Putamen (tissue), 1 donor: ENCODE measurements at regions not wholly inside any gene's neighbourhood (a gene's known extent, or its start where the extent isn't known, plus 50 kb on each side); places are given as distances from the start of the nearest gene placed in this dataset.
A peak's percentile ranks its signal among the peaks of the same experiment; 100 is the strongest.
"Not testable (repeated sequence)": the region's sequence is repeated elsewhere in the genome, so short reads cannot be mapped to it uniquely, and the experiment has no call there.

ENCODE experiments used
- DNase-seq: peaks from one replicate; pipeline ENCODE4 v3.0.0-alpha.2; 2016; ENCODE audit warnings: low spot score

DNA sequence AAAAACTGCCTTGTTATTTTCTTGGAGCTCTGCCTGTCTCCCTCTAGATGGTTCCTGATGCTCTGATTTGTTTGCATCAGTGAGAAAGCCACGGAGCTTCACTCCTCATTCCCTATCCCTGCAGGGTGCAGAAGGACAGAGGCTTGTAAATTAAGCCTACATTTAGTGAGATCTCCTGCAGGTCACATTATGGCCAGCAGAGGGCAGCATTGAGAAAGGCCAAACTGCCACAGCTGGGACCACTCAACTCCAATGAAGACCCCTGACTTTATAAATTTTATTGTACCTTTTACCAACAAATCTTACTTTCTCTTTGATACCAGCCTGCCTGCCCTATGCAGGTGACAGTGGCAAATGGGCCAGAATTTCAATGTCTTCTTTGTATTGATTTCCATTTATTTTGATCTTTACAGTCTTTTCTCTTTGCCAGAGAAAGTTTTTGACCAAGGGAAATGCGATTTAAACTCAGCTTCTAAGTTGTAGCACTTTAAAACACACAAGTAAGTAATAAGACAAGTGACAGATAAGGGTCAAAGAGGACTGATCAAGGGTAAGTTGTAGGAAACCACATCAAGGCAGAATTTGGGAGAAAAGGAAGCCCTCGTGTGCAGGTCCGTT is 1029.1 kb upstream of the KLHL29 start:
- DNase-seq: peak; percentile 40

DNA sequence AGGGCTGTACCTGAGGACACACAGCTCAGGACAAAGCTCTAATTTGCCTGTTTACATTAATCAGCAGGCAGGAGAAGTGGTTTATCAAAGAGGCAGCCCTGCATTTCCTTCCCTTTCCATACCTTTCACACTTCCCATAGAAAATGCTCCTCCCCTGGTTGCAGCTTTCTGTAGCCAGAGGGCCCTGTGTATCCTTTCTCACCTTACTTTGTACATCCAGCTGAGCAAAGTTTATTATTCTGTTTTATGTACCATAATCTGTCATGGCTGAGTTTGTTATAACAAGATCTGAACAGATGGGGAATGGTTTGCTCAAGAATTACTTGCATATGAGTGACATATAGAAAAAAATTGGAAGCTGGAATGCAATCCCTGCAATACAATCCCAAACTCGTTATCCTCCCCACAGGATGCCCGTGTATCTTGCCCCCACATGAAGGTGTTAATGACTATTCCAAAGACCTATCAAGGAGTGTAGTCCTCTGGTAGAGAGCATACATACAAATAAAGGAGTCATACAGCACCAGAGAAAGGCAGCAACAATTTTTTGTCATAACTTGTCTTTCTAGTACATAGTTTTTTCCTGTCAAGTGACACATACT is 1025.8 kb upstream of the KLHL29 start:
- DNase-seq: no peak

DNA sequence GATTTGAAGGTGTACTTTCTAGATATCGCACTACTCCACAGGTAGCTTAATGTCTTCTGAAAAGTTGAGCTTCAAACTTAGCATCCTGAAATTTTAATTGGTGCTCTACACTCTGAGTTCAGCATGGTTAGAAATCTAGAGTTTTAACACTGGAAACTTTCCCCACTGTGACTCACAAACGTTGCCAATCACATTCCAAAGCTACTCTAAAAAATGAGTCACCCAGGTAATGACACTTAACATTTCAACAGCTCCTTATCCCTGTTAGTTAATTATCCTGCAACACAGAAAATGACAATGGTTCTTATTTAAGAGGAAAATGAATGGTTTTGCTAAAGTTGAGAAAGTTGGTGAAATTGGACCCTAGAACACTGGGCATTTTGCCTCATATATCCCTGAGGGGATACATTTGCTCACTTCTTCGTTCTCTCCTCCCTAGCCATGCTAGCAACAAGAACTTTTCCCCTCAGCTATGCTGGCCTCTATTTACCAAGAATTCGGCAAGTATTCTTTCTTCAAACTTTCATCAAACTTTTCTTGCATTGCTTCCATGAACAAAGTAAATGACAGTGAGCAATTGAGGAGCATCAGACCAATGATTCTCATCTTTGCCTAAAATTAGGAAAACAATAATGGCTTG is 1024.1 kb upstream of the KLHL29 start:
- DNase-seq: peak; percentile 21

DNA sequence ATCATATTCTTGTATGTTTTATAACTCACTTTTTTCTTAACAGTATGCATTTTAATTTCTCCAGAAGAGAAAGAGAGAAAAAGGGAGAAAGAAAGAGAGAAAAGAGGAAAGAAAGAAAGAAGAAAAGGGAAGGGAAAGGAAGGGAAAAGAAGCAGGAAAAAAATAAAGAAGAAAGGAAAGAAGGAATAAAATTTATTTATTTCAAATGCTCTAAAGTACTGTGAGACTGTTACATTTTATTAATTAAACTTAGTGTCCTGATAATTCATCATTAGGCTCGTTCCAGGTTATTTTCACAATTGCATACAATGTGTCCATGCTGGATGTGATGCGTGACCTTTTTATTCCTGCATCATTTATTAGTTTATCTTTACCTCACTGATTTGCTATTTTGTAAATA is 1023.4 kb upstream of the KLHL29 start:
- DNase-seq: no peak

DNA sequence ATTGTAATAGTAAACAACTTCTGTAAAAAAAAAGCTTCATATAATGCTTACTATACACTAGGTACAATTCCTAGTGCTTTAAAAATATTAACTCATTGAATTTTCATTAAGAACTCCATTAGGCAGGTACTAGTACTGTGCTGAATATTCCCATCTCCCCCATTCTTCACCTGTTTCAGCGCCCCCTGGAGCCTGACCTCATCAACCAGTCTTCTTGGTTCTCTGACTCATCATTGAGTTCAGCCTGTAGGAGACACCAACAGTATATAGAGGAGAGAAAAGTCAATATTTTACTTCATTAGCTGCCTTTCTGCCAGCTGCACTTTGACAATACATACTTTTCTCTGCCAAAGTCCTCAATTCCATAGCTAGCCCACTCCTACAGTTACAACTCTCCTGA is 1009.9 kb upstream of the KLHL29 start:
- no peak for DNase-seq

DNA sequence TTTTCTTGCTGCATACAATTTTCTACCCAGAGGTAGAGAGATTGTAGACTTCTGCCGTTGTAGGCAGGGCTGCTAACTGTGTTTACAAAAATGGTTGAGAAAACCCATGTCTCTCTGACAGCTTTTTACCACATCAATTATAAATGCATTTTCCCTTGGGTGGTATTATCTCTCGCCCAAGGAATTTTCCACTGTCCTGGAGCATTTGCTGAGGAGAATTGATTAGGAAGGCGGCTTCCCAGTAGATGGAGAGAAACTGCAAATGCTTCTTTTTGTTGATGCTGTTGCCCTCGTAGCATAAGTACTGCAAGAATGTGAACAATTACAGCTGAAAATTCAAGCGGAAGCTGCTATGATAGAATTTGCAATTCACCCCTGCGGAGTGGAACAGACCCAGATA is 1007.7 kb upstream of the KLHL29 start:
- DNase-seq: no peak

DNA sequence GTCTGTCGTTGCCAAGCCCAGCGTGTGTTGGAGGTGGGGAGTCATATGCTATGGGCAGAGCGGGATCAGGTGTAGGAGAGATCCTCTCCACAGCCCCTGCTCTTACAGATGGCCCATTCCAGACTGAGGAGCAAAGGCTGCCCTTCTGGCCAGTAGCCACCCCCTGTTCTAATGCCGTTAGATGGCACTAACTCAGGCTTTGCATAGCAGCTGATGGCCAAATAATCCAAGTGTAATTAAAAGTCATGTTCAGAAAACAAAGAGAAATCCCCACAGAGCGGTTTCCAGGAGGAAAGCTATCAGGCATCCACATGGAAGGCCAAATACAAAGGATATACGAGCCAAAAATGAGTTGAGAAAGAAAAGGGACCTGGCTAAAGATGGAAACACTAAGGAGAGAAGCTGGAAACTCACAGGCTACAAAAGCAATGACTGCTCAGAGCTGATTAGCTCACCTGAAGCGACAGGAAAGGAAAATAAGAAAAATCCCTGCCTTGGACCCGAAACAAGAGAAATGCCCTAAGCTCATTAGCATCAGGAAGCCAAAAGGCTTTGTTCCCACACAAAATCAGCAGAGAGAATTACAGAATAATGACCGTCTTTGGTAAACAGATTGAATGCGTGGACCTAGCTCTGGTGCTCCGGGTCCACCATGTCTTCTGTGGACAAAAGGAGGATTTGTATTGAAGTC is 1002.4 kb upstream of the KLHL29 start:
- no peak for DNase-seq

DNA sequence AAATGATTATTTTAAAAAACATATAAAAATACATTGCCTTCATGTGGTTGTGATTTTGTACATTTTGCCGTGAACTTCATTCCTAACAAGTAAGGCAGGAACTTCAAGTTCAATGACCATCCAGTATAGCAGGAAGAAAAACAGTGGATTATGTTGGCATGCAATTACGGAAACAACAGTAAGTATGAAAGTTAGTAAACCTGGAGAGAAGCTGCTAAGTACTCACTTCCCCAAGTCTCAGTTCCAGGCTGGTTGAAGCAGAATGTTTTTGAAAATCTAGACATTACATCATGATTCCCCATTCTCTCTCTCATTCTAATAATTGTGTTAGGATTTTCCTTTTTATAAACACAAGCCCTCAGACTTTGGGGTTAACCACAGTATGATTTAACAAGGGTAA is 987.1 kb upstream of the KLHL29 start:
- DNase-seq: no peak

DNA sequence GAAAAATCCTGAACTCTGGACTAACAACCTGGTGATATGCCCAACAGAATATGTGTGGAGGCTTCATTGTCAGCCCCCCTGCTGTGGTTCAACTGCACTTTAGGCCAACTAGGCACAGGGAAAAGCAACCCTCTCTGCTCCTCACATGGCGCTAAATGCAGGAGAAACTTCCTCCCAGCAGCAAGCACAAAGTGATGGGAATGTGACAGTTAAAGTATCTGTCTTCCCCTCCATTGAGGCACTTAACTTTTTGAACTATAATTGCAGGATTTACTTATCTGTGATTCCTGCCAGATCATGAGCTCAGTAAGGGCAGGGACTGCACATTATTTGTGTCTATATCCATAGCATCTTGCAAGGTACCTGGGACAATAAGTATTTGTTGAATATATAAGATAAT is 981.2 kb upstream of the KLHL29 start:
- no peak for DNase-seq

DNA sequence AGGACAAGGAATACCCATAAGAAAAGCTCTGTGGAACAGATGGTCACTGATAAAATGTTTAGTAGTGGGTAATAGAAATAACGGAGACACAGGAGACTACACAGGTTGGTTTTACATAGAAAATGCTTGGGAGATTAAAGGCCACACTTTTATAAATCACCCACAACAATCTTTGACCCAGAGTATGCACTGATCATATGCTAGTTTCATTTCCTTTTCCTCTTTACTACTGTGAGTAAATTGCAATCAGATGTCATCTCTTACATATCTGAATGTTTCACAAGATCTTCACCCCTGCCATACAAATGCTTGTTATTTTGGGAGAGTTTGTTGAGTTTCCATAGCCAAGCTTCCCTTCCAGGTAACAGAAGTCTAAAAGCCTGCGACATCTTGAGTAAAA is 978.4 kb upstream of the KLHL29 start:
- DNase-seq: no peak

DNA sequence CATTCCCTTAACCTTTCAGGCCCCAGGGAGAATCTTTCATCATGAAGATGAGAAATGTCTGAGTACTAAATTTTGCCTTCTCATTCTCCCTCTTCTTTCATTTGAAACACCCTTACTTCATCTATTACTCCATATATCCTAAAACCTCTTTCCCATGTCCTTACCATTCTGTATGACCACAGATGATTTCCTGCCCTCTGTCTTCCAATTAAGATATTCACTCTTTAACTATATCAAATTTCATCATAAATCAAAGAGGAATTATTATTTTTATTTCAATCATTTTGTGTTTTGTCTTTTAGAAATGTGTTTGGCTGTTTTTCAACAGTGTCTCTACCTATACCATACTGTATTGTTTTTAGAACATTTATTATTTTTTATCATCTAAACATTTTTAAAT is 964.9 kb upstream of the KLHL29 start:
- no peak for DNase-seq

DNA sequence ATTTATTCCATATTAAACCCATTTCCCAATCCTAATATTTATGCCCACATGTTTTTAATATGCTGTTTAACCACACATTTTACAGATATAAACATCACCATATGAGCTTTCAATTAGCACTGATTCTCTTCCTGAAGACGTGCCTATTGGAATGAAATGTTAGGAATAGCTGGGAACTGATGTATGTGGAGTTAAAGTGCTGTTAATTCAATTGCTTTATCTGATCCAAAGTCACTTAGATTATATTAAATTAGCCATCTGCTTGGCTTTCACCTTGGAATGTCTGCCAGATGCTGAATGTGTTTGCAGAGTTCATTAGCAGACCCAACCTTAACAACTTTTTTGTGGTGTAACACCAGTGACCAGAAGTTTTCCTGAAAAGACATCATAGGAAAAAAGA is 942.9 kb upstream of the KLHL29 start:
- DNase-seq: no peak

DNA sequence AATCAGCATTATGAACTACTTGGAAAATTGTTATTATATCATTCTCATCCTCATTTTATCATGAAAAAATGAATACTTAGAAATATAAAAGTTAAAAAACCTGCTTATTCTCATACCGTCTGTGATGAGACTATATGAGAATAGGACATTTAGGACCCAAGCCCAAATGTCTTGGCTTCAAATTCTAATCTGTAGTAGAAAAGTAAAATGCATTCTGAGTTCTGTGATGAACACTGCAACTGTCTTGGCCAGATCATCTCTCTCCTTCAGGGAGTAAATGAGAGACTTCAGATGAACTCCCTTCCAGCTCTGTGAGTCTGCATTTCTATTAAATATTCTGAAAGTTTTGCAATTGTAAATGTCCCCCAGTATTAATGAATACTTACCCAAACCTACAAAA is 940.7 kb upstream of the KLHL29 start:
- DNase-seq: no peak

DNA sequence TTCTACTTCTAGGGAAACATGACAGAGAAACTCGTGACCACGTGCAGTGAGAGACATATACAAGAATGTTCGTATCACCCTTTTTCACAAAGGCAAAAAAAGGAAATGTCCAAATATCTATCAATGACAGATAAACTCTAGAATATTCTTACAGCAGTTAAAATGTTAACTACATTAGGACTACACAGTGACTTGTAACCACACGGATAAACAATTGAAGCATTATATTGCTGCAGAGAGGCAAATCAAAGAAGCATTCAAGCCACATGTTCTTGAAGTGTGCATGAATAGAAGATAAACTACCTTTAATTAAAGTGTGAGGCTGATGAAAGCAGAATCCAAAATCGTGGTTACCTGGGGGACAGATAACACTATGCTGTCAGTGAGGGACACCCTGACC is 935.3 kb upstream of the KLHL29 start:
- peak; percentile 14 for DNase-seq

DNA sequence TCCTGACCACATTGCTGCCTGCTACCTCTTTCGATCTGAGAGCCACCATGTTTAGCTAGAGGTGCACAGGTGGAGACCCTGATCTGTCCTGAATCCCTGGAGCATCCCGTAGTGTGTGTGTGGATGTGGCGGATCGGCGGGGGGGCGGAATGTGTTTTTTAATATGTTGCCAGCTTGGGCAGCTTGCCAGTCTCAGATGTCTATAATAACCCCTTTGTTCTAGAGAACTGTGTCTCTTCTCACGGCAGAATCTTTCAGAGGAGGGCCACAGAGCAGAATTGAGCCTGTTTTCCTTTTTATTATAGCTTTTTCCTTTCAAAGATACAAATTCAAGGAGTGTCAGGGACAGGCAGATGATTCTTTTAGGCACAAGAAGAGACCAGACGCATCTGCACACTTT is 934.1 kb upstream of the KLHL29 start:
- peak; percentile 62 for DNase-seq

DNA sequence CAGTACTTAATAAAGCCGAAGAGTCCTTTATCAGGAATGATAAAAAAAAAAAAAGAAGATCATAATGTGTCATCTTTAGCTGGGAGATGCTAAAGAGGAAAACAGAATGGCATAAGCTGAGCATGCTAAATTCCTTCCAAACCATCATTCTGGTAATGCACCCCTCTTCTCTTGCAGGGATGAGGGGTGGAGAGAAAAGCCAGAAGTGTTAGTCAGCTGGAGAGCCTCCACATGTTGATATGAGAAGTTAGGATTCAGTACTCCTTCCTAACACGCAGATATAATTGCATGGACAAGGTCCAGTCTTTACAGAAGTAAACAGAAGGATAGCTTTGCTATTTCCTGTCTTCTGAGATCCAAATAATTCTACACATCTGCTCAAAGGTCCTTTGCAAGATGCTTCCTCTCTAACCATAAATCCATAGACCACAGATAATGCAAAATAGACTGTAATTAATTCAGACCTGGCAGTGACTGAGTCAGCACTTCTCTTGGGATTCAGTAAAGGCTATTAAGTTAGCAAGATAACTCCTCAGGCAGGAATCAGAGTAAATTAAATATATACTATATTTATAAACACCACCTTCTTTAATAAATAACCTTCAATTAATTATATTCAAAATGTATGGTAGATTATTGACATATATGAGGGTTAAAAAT is 930.0 kb upstream of the KLHL29 start:
- DNase-seq: no peak

DNA sequence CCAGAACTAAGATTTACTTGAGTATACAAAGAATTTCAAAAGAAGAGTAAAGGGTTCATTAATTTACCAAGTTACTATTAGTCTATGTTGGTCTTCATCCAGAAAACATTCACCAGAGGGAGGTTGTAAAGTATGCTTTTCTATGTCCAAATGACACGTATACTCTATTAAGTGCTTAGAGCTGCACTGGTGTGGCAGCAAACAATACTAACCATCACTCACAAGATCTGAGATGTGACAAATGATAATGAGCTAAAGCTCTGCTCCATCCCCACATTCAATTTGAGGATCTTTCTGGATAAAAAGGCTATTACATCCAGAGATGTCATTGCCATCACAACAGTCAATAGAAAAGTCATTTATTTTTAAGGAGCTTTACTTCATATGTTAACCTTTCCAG is 926.5 kb upstream of the KLHL29 start:
- DNase-seq: no peak

DNA sequence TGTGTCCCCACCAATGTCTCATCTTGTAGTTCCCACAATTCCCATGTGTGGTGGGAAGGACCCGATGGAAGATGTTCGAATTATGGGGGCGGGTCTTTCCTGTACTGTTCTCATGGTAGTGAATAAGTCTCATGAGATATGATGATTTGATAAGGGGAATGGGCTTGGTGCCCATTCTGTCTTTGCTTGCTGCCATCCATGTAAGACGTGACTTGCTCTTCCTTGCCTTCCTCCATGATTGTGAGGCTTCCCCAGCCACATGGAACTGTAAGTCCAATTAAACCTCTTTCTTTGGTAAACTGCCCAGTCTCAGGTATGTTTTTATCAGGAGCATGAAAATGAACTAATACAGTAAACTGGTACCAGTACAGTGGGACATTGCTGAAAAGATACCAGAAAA is 909.9 kb upstream of the KLHL29 start:
- DNase-seq: not testable (repeated sequence)

DNA sequence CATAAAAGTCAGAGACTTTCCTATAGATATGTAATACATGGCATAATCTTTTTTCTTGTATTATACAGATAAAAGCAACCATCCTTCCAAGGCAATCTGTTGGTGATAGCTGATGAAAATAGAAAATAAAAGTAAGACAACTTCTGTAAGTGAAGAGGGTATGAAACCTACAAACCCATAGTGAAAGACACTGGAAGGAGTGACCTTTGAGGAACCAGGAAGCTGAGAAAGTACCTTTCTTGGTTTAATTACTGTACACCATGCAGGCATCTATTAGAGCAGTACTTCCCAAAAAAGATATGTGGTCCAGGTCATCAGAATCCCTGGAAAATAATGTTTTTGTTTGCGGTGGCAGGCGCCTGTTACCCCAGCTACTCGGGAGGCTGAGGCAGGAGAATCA is 906.6 kb upstream of the KLHL29 start:
- no peak for DNase-seq

DNA sequence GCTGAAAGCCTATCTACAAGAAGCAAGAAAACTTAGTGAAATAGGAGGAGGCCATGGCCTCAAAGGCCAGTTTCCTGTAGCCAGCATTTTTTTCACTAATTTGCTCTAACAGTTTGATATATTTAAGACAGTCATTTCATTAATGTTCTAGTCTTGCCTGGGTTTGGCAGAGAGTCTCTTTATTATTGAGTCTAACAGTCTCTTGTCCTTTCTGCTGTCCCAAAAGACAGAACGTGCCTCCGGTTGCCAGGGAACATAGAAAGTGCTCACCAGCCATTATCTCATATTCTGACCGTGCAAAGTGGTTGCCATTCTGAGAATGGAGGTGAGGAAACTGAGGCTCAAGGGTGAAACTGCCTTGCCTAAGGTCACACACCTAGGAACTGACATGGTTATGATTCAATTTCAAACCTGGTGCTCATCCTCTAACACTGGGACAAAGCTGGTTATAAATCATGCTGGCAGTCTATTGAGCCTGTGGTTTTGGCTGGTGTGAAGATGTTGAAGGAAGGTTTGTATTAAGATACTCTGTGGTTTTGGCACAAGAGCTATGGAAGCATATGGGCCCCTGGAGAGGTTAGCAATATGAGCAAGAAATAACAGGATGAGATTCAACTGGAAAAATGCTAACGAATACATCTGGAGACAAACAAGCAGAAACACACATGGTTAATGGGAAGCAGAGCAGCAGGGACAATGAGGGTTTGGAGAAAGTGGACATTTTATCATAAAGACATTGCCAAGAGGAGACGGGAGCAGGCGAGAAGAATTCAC is 903.3 kb upstream of the KLHL29 start:
- no peak for DNase-seq

DNA sequence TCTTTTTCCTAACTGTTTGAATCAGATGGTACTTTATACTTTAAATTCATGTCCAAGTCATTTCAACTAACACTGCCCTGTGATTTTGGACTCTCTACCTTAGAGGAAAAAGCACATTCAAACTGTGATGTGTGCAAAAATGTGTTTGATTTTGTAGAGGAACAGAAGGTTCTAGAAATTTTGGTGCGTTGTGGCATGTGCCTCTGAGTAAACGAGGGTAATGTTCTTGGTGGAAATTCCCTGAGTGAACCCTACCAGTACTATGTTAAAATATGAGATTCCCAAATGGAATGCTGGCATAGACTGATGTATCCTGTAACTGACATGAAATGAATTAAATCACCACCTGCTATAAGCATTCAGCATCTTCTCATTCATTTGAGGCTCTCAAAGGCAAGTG is 901.9 kb upstream of the KLHL29 start:
- no peak for DNase-seq

DNA sequence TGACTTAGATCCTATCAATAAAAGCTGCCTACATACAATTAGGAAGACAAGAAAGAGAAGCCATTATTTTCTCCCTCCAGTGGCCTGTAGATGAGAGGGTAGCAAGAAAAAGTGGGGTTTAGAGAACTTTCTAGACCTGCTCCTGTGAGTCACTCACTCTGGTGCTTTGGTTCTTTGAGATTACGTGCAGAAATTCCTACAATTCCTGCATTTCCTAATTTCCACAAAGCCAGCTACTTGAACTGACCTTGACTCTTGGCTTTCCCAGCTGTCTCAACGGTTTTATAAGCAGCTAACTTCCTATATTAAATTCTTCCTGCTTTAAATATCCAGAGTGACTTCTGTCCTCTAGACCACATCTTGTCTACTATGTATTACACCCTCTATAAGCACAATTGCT is 899.5 kb upstream of the KLHL29 start:
- DNase-seq: no peak
